ENCODE measurements at regions not wholly inside any gene's neighbourhood (a gene's known extent, or its start where the extent isn't known, plus 50 kb on each side); places are given as distances from the start of the nearest gene placed in this dataset.

GRCh38 chr6:37580176-37580955 lies 80.7 kb upstream of the CCDC167 start:
- TF ChIP-seq CTCF (IDR thresholded peaks at IDR 0.05) (no peak), TFCP2L1 (CRISPR knock-in tag; IDR thresholded peaks at IDR 0.05) (no peak), POLR2A (IDR thresholded peaks at IDR 0.05; ENCODE audit: low read length) (no peak), RAD21 (conservative IDR thresholded peaks at IDR 0.05 in 1 of 2, IDR thresholded peaks at IDR 0.05 in 1 of 2) (no peak), POLR2AphosphoS2 (conservative IDR thresholded peaks at IDR 0.05; ENCODE audit: low read length) (no peak), CHD2 (IDR thresholded peaks at IDR 0.05; ENCODE audit: low read length, partially characterized antibody) (no peak), CHD4 (IDR thresholded peaks at IDR 0.05; ENCODE audit: borderline replicate concordance) (no peak), REST (IDR thresholded peaks at IDR 0.05) (no peak), RCOR1 (IDR thresholded peaks at IDR 0.05; ENCODE audit: low read depth, low read length) (no peak), EP300 (IDR thresholded peaks at IDR 0.05) (no peak), JUNB (IDR thresholded peaks at IDR 0.05) (no peak), MAX (IDR thresholded peaks at IDR 0.05) (no peak)

Measured in A549 (cell line).